ENCODE measurements at regions not wholly inside any gene's neighbourhood (a gene's known extent, or its start where the extent isn't known, plus 50 kb on each side); places are given as distances from the start of the nearest gene placed in this dataset.

DNA sequence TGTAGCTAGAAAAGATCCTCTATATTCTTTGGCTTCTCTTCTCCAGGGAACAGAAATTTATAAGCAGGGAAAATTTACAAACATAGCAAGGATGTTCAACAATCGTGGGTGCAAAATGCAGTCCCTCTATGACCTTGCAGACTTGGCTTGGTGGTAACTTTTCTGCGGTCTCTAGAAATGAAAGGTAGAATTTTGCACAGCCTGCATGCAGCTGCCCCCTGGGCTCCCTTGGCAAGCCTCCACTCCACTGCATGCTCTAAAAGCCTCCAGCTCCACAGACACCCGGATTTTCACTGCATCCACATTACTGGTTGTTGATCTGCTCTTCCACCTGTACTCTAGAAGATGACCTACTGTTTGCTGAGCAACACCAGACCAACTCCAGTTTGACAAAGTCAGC is 236.5 kb upstream of the EYS start:
- H3K79me2 ChIP-seq (ENCODE audit: low read length): no peaks in the 10 kb centered on the region

GRCh38 chr6:65943051-65943450 is 236.0 kb upstream of the EYS start:
- Histone ChIP-seq H3K9me3 (replicated peaks; ENCODE audit: insufficient read depth, low read length) (no peaks in the 10 kb centered on the region), H3K27me3 (replicated peaks; ENCODE audit: insufficient read depth, low read length) (no peaks in the 10 kb centered on the region), H3K9ac (ENCODE audit: low read length) (no peak overlapping the region), H3K27ac (ENCODE audit: low read length) (no peak overlapping the region), H3K79me2 (ENCODE audit: low read length) (no peaks in the 10 kb centered on the region), H3F3A (ENCODE audit: insufficient read depth, low read length) (no peaks in the 10 kb centered on the region), H3K4me2 (ENCODE audit: low read depth, low read length) (no peak overlapping the region), H3K4me3 (ENCODE audit: low read length) (no peak overlapping the region), H3K9me2 (replicated peaks; ENCODE audit: insufficient read depth, low read length) (no peaks in the 10 kb centered on the region), H3K4me1 (ENCODE audit: low read length) (no peaks in the 10 kb centered on the region), H4K20me1 (ENCODE audit: insufficient read depth, low read length) (no peaks in the 10 kb centered on the region), H2AFZ (ENCODE audit: low read length) (no peak overlapping the region), H3K36me3 (replicated peaks; ENCODE audit: insufficient read depth, low read length) (no peaks in the 10 kb centered on the region)
- DNase-seq: no peak
- TF ChIP-seq, protein P1, sequence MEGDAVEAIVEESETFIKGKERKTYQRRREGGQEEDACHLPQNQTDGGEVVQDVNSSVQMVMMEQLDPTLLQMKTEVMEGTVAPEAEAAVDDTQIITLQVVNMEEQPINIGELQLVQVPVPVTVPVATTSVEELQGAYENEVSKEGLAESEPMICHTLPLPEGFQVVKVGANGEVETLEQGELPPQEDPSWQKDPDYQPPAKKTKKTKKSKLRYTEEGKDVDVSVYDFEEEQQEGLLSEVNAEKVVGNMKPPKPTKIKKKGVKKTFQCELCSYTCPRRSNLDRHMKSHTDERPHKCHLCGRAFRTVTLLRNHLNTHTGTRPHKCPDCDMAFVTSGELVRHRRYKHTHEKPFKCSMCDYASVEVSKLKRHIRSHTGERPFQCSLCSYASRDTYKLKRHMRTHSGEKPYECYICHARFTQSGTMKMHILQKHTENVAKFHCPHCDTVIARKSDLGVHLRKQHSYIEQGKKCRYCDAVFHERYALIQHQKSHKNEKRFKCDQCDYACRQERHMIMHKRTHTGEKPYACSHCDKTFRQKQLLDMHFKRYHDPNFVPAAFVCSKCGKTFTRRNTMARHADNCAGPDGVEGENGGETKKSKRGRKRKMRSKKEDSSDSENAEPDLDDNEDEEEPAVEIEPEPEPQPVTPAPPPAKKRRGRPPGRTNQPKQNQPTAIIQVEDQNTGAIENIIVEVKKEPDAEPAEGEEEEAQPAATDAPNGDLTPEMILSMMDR (IDR thresholded peaks at IDR 0.05; ENCODE audit: low read length): no peak
- no peak for TF ChIP-seq EZH2 (optimal IDR thresholded peaks at IDR 0.05; ENCODE audit: low read depth, low read length)
- no peak for TF ChIP-seq EZH2phosphoT487 (IDR thresholded peaks at IDR 0.05; ENCODE audit: low read length)

More for the DNA sequence above, 236.5 kb upstream of the EYS start:
- Histone ChIP-seq H3K27me3 (replicated peaks; ENCODE audit: insufficient read depth, low read length) (no peaks in the 10 kb centered on the region), H3F3A (ENCODE audit: insufficient read depth, low read length) (no peaks in the 10 kb centered on the region), H3K4me1 (ENCODE audit: low read length) (no peaks in the 10 kb centered on the region), H3K4me2 (ENCODE audit: low read depth, low read length) (no peak overlapping the region), H3K9me3 (replicated peaks; ENCODE audit: insufficient read depth, low read length) (no peaks in the 10 kb centered on the region), H3K4me3 (ENCODE audit: low read length) (no peak overlapping the region), H3K9ac (ENCODE audit: low read length) (no peak overlapping the region), H4K20me1 (ENCODE audit: insufficient read depth, low read length) (no peaks in the 10 kb centered on the region), H3K9me2 (replicated peaks; ENCODE audit: insufficient read depth, low read length) (no peaks in the 10 kb centered on the region), H3K27ac (ENCODE audit: low read length) (no peak overlapping the region), H3K36me3 (replicated peaks; ENCODE audit: insufficient read depth, low read length) (no peaks in the 10 kb centered on the region), H2AFZ (ENCODE audit: low read length) (no peak overlapping the region)
- TF ChIP-seq, protein P1 (IDR thresholded peaks at IDR 0.05; ENCODE audit: low read length): no peak
- no peak for TF ChIP-seq EZH2 (optimal IDR thresholded peaks at IDR 0.05; ENCODE audit: low read depth, low read length)
- no peak for TF ChIP-seq EZH2phosphoT487 (IDR thresholded peaks at IDR 0.05; ENCODE audit: low read length)
- DNase-seq: no peak

DNA sequence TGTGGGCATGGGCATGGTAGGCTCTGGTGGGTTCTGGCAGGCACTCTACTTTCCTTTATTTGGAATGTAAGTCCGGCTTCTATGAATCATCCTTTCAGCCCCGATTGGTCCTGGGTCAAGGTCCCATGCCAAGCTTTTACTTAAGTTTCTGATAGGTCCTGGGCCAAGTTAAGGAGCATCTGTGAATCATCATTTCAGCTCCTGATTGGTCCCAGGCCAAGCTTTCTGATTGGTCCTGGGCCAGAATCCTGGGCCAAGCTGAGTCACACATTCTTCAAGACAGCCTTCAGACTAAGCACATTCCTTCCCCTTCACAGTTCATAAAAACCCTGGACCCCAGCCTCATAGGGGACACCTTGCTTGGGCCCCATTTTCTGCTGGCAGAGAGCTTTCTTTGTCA is 231.0 kb upstream of the EYS start:
- no peaks in the 10 kb centered on the region for H3K4me1 ChIP-seq (ENCODE audit: low read length)
- no peaks in the 10 kb centered on the region for H3K27me3 ChIP-seq (replicated peaks; ENCODE audit: insufficient read depth, low read length)
- H3F3A ChIP-seq (ENCODE audit: insufficient read depth, low read length): no peaks in the 10 kb centered on the region
- DNase-seq: no peak
- H3K27ac ChIP-seq (ENCODE audit: low read length): no peak overlapping the region
- no peaks in the 10 kb centered on the region for H3K79me2 ChIP-seq (ENCODE audit: low read length)
- TF ChIP-seq, protein P1 (IDR thresholded peaks at IDR 0.05; ENCODE audit: low read length): no peak
- TF ChIP-seq EZH2 (optimal IDR thresholded peaks at IDR 0.05; ENCODE audit: low read depth, low read length): no peak
- TF ChIP-seq EZH2phosphoT487 (IDR thresholded peaks at IDR 0.05; ENCODE audit: low read length): no peak
- H2AFZ ChIP-seq (ENCODE audit: low read length): no peak overlapping the region
- no peaks in the 10 kb centered on the region for H4K20me1 ChIP-seq (ENCODE audit: insufficient read depth, low read length)
- H3K4me3 ChIP-seq (ENCODE audit: low read length): no peak overlapping the region
- no peak overlapping the region for H3K9ac ChIP-seq (ENCODE audit: low read length)
- H3K9me2 ChIP-seq (replicated peaks; ENCODE audit: insufficient read depth, low read length): no peaks in the 10 kb centered on the region
- no peaks in the 10 kb centered on the region for H3K36me3 ChIP-seq (replicated peaks; ENCODE audit: insufficient read depth, low read length)
- no peaks in the 10 kb centered on the region for H3K9me3 ChIP-seq (replicated peaks; ENCODE audit: insufficient read depth, low read length)
- no peak overlapping the region for H3K4me2 ChIP-seq (ENCODE audit: low read depth, low read length)
